ENCODE measurements at regions not wholly inside any gene's neighbourhood (a gene's known extent, or its start where the extent isn't known, plus 50 kb on each side); places are given as distances from the start of the nearest gene placed in this dataset.

DNA sequence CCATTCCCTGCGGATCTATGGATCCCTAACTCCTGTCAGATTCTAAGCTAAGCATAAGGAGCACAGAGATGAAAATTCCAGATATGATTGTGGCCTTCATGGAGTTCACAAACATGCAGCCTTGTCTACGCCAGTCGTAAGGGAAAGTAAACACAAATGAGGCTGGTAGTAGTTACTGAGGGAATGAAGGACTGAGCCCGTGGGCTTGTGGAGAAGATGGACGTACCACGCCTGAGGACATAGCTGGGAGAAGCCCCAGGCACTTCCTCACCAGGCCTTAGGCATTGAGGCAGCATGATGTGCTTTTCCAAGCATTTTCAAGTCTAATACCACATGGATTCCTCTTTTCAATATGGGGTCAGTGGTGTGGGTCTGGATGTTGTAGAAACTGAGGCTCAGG is 515.2 kb downstream of the BCL11B start:
- H3K27me3 Mint-ChIP-seq (ENCODE audit: unreplicated experiment), result peaks cover 9% of the 10 kb centered on the region
- H3K36me3 Mint-ChIP-seq (ENCODE audit: unreplicated experiment), result no peaks in the 10 kb centered on the region
- no peak overlapping the region for H3K4me3 Mint-ChIP-seq (ENCODE audit: unreplicated experiment)
- H3K27ac Mint-ChIP-seq (ENCODE audit: unreplicated experiment), result no peak overlapping the region
- TF ChIP-seq, protein P1, sequence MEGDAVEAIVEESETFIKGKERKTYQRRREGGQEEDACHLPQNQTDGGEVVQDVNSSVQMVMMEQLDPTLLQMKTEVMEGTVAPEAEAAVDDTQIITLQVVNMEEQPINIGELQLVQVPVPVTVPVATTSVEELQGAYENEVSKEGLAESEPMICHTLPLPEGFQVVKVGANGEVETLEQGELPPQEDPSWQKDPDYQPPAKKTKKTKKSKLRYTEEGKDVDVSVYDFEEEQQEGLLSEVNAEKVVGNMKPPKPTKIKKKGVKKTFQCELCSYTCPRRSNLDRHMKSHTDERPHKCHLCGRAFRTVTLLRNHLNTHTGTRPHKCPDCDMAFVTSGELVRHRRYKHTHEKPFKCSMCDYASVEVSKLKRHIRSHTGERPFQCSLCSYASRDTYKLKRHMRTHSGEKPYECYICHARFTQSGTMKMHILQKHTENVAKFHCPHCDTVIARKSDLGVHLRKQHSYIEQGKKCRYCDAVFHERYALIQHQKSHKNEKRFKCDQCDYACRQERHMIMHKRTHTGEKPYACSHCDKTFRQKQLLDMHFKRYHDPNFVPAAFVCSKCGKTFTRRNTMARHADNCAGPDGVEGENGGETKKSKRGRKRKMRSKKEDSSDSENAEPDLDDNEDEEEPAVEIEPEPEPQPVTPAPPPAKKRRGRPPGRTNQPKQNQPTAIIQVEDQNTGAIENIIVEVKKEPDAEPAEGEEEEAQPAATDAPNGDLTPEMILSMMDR (IDR thresholded peaks at IDR 0.05; ENCODE audit: partially characterized antibody, unreplicated experiment), result no peak
- no peak for DNase-seq
- no peaks in the 10 kb centered on the region for H3K9me3 Mint-ChIP-seq (ENCODE audit: unreplicated experiment)
- H3K4me1 Mint-ChIP-seq (ENCODE audit: low read depth, unreplicated experiment), result no peaks in the 10 kb centered on the region

DNA sequence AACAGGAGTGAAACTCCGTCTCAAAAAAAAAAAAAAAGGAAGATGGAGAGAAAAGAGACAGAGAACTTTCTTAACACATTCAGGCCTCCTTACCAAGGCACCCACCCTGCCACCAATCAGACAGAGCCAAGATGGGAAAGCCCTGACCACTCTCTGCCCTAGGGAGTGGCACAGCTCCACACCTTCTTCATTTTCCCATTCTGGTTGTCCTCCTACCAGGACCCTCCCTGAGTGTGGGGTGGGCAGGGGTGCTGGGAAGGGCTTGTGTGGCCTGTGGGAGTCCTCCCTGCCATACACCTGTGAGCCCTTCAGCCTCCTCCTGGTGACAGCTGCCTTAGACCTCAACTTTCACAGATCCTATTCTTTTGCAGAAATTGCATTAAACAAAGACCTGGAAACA is 513.6 kb downstream of the BCL11B start:
- Mint-ChIP-seq H3K27me3 (ENCODE audit: unreplicated experiment) (peaks cover 6% of the 10 kb centered on the region), H3K36me3 (ENCODE audit: unreplicated experiment) (peaks cover 9% of the 10 kb centered on the region), H3K9me3 (ENCODE audit: unreplicated experiment) (peaks cover 1% of the 10 kb centered on the region), H3K4me3 (ENCODE audit: unreplicated experiment) (no peak overlapping the region), H3K4me1 (ENCODE audit: low read depth, unreplicated experiment) (no peaks in the 10 kb centered on the region), H3K27ac (ENCODE audit: unreplicated experiment) (no peak overlapping the region)
- TF ChIP-seq, protein P1 (IDR thresholded peaks at IDR 0.05; ENCODE audit: partially characterized antibody, unreplicated experiment), result no peak
- DNase-seq, result no peak

DNA sequence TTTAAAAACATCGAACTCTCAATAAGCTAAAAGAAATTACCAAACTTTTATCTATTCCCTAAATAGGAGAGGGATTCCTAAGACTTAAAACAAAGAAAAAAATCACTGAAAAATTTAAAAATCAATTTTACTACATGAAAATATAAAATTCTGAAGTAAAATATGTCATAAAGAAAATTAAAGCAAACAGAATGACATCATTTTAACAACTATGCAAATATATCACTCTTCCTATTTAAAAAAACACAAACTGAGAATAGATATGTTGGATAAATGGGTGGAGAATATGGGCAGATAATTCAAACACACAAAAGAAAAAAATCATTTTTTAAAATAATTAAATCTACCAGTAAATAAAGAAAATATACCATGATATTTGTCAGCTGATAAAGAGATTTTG is 510.0 kb downstream of the BCL11B start:
- peaks cover 6% of the 10 kb centered on the region for H3K27me3 Mint-ChIP-seq (ENCODE audit: unreplicated experiment)
- no peak overlapping the region for H3K27ac Mint-ChIP-seq (ENCODE audit: unreplicated experiment)
- H3K4me1 Mint-ChIP-seq (ENCODE audit: low read depth, unreplicated experiment), result no peaks in the 10 kb centered on the region
- DNase-seq, result no peak
- no peak overlapping the region for H3K4me3 Mint-ChIP-seq (ENCODE audit: unreplicated experiment)
- H3K9me3 Mint-ChIP-seq (ENCODE audit: unreplicated experiment), result peaks cover 1% of the 10 kb centered on the region
- TF ChIP-seq, protein P1 (IDR thresholded peaks at IDR 0.05; ENCODE audit: partially characterized antibody, unreplicated experiment), result no peak
- peaks cover 13% of the 10 kb centered on the region for H3K36me3 Mint-ChIP-seq (ENCODE audit: unreplicated experiment)

GRCh38 chr14:98766818-98767217 is 505.2 kb downstream of the BCL11B start:
- TF ChIP-seq, protein P1 (IDR thresholded peaks at IDR 0.05; ENCODE audit: partially characterized antibody, unreplicated experiment), result no peak
- no peaks in the 10 kb centered on the region for H3K4me1 Mint-ChIP-seq (ENCODE audit: low read depth, unreplicated experiment)
- no peak overlapping the region for H3K4me3 Mint-ChIP-seq (ENCODE audit: unreplicated experiment)
- H3K27me3 Mint-ChIP-seq (ENCODE audit: unreplicated experiment), result no peaks in the 10 kb centered on the region
- H3K27ac Mint-ChIP-seq (ENCODE audit: unreplicated experiment), result no peak overlapping the region
- H3K36me3 Mint-ChIP-seq (ENCODE audit: unreplicated experiment), result peaks cover 13% of the 10 kb centered on the region
- peaks cover 1% of the 10 kb centered on the region for H3K9me3 Mint-ChIP-seq (ENCODE audit: unreplicated experiment)
- no peak for DNase-seq

DNA sequence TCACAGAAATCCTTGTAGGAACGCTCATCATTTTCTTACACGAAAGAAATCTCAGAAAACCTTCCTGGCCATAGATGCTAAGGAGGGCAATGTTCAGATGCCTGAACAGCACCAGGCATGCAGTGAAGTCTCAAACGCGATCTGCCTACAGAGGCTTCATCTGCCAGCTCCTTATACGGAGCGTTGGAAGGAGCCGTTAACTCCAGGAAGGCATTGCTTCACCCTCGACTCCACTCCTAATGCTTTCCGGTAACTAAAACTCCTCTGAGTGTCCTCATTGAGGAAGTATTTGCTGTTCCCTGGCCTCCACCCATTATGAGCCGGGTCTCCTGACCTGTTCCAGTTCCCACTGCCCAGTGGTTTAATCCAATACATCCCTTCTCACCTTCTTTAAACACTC is 502.7 kb downstream of the BCL11B start:
- TF ChIP-seq, protein P1 (IDR thresholded peaks at IDR 0.05; ENCODE audit: partially characterized antibody, unreplicated experiment), result no peak
- H3K4me3 Mint-ChIP-seq (ENCODE audit: unreplicated experiment), result no peak overlapping the region
- H3K4me1 Mint-ChIP-seq (ENCODE audit: low read depth, unreplicated experiment), result no peaks in the 10 kb centered on the region
- no peaks in the 10 kb centered on the region for H3K9me3 Mint-ChIP-seq (ENCODE audit: unreplicated experiment)
- no peaks in the 10 kb centered on the region for H3K27me3 Mint-ChIP-seq (ENCODE audit: unreplicated experiment)
- DNase-seq, result no peak
- no peak overlapping the region for H3K27ac Mint-ChIP-seq (ENCODE audit: unreplicated experiment)
- H3K36me3 Mint-ChIP-seq (ENCODE audit: unreplicated experiment), result peaks cover 4% of the 10 kb centered on the region
